ENCODE measurements at regions not wholly inside any gene's neighbourhood (a gene's known extent, or its start where the extent isn't known, plus 50 kb on each side); places are given as distances from the start of the nearest gene placed in this dataset.

DNA sequence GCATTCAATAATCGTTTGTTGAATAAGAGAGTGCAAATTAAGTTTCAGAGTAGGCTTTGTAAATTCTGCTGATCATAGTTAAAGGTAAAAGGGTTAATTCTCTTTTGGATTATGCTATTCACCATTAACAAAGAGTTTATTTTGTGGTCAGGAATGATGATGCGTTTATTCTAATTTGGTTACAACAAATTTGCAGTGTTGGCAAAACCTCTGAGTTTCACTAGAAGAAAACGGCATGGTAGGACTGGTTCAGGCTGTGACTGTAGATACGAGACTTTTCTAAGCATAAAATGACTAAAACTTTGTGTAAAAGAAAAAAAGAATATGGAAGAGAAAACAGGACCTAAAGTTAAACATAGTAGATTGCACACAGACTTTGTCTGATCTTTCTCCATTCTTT, 234.7 kb downstream of the TLR4 start:
- TF ChIP-seq POLR2A (IDR thresholded peaks at IDR 0.05; ENCODE audit: low read length) (no peak), RFX5 (IDR thresholded peaks at IDR 0.05) (no peak)
- TF ChIP-seq, protein P1, sequence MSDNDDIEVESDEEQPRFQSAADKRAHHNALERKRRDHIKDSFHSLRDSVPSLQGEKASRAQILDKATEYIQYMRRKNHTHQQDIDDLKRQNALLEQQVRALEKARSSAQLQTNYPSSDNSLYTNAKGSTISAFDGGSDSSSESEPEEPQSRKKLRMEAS (IDR thresholded peaks at IDR 0.05), result no peak
- TF ChIP-seq, protein P2, sequence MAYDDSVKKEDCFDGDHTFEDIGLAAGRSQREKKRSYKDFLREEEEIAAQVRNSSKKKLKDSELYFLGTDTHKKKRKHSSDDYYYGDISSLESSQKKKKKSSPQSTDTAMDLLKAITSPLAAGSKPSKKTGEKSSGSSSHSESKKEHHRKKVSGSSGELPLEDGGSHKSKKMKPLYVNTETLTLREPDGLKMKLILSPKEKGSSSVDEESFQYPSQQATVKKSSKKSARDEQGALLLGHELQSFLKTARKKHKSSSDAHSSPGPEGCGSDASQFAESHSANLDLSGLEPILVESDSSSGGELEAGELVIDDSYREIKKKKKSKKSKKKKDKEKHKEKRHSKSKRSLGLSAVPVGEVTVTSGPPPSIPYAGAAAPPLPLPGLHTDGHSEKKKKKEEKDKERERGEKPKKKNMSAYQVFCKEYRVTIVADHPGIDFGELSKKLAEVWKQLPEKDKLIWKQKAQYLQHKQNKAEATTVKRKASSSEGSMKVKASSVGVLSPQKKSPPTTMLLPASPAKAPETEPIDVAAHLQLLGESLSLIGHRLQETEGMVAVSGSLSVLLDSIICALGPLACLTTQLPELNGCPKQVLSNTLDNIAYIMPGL (CRISPR knock-in tag; IDR thresholded peaks at IDR 0.05; ENCODE audit: borderline replicate concordance), result no peak

All from A549 (cell line).